Hematopoietic multipotent progenitor cell treated with erythropoietin and hydrocortisone succinate and interleukin-3 and kit ligand, for 6 days (in vitro differentiated cells): ENCODE measurements at regions not wholly inside any gene's neighbourhood (a gene's known extent, or its start where the extent isn't known, plus 50 kb on each side); places are given as distances from the start of the nearest gene placed in this dataset.
"Not testable (repeated sequence)": the region's sequence is repeated elsewhere in the genome, so short reads cannot be mapped to it uniquely, and the experiment has no call there.

ENCODE experiments used
- DNase-seq: peaks from one replicate; pipeline ENCODE4 v3.0.0-alpha.2; 2015

- DNase-seq = no peak
These were observed 67.9 kb downstream of the TBX3 start for GRCh38 chr12:114616081-114616480.

DNA sequence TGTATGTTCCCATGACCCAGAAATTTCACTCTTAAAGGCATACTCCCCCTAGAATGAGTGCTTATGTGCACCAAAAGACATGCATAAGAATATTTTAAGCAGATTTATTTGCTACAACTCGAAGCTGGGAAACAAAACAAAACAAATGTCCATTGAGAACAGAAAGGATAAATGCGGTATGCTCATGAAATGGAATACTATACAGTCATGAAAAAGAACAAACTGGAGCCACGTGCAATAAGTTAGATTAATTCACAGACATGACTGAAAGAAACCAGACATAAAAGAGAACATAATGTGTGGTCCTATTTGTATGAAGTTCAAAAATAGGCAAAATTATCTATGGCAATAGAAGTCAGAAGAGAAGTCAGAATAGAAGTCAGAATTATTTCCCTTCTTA, 69.9 kb downstream of the TBX3 start:
- no peak for DNase-seq

DNA sequence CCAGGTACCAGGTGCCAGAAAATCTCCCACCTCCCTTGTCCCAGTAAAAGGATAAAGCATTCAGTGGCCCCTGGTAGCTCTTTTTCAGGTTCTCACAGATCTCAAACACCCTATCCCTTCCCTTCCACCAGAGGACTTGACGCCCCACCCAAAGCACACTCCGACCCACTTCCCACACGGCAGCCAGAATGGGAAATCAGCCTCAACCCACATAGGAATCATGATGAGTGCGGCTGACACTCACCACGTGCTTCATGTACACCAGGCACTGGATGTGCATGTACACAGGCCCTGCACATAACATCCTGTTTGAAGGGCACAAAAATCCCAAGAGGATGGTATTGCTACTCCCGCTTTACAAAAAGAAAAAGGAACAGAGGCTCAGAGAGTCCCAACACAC, 71.9 kb downstream of the TBX3 start:
- DNase-seq = no peak

- DNase-seq = no peak
These were observed 72.6 kb downstream of the TBX3 start for GRCh38 chr12:114611145-114612018.

DNA sequence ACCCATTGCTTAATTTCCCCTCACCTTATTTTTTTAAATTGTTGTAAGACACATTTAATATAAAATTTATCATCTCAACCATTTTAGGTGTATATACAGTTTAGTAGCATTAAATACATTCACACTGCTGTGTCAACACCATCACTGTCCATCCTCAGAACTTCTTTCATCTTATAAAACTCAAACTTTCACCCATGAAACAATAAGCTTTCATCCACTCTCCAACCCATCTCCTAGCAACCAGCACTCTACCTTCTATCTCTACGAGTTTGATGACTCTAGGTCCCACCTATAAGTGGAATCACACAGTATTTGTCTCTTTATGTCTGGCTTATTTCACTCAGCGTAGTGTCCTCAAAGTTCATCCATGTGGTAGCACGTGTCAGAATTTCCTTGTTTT, 75.5 kb downstream of the TBX3 start:
- DNase-seq = no peak

- DNase-seq = no peak
These were observed 78.1 kb downstream of the TBX3 start for GRCh38 chr12:114605918-114606317.

DNA sequence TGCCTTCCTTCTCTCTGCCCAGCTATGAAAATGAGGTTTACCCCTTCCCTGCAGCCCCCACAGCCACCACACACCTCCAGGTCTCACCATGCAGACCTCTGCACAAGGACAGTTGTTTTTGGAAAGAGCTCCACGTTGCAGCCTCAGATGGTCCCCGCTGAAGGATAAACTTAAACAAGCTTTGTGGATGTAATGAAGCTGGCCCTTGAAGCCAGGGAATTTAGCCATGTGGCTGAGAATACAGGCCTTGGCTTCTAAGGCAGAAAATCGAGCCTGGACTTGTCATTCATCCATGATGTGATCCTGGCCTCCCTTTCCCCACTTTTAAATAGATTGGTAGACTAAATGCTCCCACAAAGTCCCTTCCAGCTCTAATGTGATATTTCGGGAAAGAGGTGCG, 79.4 kb downstream of the TBX3 start:
- DNase-seq = no peak

- not testable (repeated sequence) for DNase-seq
These were observed 83.4 kb downstream of the TBX3 start for GRCh38 chr12:114600584-114600983.

DNA sequence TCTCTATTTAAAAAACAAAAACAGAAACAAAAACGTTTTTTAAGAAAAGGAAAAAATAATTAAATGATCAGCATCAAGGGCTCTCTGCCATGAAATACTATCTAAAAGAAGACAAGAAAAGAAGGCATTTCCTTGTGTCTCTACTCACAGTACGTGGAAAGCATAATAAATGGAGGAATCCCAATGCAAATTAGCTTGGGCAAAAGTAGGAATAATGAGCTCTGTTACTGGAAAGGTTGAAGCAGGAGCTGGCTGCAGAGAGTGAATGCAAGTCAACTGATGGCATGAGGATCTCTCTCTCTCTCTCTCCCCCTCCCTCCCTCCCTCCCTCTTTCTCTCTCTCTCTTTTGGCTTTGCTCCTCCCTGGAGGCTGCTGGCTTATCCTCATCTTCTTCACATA, 85.9 kb downstream of the TBX3 start:
- no peak for DNase-seq

- DNase-seq = no peak
These were observed 91.0 kb downstream of the TBX3 start for GRCh38 chr12:114592946-114593345.

DNA sequence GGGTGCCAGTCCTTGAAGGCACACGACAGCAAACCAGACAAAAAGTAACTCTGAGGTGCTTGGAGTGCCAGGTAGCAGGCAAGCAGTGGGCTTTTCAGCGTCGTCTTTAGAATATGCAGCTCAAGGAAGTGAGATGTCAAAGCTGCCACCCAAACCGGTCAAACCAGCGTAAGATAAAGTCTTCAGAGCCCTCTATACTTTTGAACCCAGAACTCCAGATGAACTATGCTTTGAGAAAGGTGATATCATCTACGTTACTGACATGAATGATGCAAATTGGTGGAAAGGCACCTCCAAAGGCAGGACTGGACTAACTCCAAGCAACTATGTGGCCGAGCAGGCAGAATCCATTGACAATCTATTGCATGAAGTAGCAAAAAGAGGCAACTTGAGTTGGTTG, 95.9 kb downstream of the TBX3 start:
- no peak for DNase-seq

- no peak for DNase-seq
These were observed 103.7 kb downstream of the TBX3 start for GRCh38 chr12:114580306-114580705.

GRCh38 chr12:114579389-114579788, 104.6 kb downstream of the TBX3 start:
- DNase-seq = no peak

- no peak for DNase-seq
These were observed 121.3 kb downstream of the TBX3 start for GRCh38 chr12:114562654-114563053.

DNA sequence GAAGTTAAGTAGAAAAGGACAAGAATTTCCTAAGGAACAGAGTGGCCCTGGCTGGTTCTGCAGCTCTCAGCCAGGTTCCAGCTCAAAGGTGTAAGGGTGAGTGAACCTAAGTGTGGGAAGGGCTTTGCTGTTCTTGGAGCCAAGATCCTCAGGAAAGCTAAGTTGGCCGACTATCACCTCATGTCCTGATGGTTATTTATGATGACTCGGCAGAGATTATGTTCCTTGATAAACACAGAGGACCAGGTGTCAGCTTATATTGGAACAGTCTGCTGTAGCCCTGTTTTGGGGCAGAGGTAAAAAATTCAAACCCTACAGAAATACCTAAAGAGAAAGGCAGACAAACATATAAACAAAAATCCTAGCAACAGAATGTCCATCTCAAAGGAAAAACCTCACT, 128.5 kb downstream of the TBX3 start:
- DNase-seq = no peak

DNA sequence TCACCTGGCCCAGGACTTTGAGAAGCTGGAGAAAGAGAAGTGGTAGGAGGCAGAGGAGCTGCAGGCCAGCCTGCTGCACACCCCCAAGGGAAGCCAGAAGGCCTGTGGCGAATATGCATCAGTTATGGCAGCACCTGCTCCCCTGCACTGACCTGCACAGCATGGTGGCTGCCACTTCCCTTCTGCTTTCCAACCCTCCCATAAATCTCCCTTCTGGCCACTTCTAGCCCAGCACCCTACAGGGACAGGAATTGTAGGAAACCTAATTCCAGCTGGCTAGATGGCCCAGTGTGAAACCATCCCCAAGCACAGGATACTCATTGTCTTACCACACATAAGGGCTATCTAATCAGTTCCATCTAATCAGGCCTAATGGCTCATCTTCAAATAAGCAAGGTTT, 136.3 kb downstream of the TBX3 start:
- DNase-seq = no peak

- no peak for DNase-seq
These were observed 124.5 kb upstream of the TBX5 start for GRCh38 chr12:114530417-114530816.

- no peak for DNase-seq
These were observed 124.0 kb upstream of the TBX5 start for GRCh38 chr12:114529966-114530365.

DNA sequence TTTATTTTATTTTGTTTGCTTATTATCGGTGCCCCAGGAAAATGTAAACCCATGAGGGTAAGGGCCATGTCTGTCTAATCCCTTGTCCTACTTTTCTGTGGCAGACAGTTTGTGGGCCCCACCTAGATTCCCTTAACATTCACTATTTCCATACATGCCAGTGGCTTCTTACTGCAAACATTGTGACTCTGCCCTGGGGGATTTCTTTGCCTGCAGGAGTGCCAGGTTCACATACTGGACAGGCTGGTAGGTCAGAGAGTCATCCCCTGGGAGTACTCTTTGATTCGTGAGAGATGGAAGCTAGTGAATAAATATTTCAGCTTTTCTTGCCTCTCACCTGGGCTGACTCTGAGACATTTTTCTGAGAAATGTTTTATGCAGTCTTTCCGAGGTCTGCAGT, 122.8 kb upstream of the TBX5 start:
- DNase-seq = no peak

GRCh38 chr12:114521160-114521559, 115.2 kb upstream of the TBX5 start:
- not testable (repeated sequence) for DNase-seq

- DNase-seq = peak; percentile 1
These were observed 106.4 kb upstream of the TBX5 start for GRCh38 chr12:114512351-114512750.

DNA sequence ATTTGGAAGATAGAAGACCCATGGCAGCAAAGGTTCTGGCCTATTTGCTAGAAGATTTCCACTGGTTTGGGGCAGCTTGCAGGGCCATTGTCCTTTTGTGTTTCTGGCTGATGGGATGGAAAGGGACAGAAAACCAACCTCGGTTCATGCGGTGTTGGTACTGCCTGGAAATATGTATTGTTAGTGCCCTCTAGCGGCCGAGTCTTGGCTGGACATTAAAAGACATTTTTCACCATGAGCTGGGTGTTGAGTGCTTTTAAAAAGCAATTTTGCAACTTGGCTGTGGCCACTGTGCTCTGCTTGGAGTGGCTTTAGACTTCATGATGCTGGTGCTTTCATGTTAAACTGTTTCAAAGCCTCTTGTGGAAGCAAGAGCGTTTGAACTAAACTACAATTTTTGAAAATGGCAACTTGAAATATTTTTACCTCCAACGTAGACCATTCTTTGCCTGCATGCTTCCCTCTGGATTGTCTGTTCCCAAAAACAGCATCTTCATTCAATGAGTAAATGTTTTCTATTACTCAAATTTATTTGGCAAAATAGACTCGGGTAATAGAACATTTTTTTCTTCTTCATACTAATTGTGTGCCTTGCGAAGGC, 102.7 kb upstream of the TBX5 start:
- DNase-seq = peak; percentile 79

GRCh38 chr12:114506651-114507050, 100.7 kb upstream of the TBX5 start:
- no peak for DNase-seq

DNA sequence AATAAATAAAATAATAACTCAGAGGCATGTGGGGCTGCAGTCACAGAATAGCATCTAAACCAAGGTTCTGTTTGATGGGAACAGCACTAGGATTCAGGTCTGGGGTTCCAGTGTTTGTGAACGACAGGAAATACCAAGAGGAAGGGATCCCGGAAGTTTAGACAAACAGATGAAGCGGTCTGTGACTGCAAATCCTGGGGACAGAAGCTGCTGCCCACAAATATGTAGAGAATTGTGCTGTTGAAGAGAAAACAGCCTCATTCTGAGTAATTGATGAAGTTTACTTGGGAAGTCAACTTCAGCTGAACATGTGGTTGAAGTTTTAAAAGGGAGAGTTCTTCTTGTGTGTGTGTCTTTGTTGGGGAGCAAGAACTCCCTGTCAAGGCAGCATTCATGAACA, 98.4 kb upstream of the TBX5 start:
- DNase-seq = no peak

DNA sequence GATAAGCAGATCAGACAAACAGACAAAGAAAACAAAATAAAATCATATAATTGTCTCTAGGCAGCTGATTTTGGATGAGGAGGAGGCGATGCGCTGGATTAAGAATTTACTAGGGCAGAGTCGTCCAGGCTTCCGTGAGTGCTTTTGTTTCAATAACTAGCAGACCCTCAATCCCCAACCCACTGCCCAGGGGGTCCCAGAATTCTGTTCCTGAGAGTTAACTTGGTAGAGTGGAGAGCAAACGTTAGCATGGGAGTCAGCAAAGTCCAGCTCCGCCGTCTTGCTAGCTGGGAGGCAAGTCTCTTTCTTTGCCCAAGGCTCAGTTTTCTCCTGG, 95.5 kb upstream of the TBX5 start:
- no peak for DNase-seq
